Erythroblast (primary cell): ENCODE measurements at regions not wholly inside any gene's neighbourhood (a gene's known extent, or its start where the extent isn't known, plus 50 kb on each side); places are given as distances from the start of the nearest gene placed in this dataset.
"Not testable (repeated sequence)": the region's sequence is repeated elsewhere in the genome, so short reads cannot be mapped to it uniquely, and the experiment has no call there.

Experiments used
- DNase-seq, 2 experiments: peaks; one replicate each; lab custom pipeline; 2025; lab: John Stamatoyannopoulos, UW
- GATA1 ChIP-seq: IDR thresholded peaks from 2 replicates; pipeline ENCODE4 v1.6.1; 2011; ENCODE audit warnings: low read depth, mild to moderate bottlenecking, control low read depth, low read length, moderate library complexity
- POLR2A ChIP-seq: IDR thresholded peaks from 2 replicates; pipeline ENCODE4 v1.6.1; 2011; ENCODE audit warnings: mild to moderate bottlenecking, low read length

DNA sequence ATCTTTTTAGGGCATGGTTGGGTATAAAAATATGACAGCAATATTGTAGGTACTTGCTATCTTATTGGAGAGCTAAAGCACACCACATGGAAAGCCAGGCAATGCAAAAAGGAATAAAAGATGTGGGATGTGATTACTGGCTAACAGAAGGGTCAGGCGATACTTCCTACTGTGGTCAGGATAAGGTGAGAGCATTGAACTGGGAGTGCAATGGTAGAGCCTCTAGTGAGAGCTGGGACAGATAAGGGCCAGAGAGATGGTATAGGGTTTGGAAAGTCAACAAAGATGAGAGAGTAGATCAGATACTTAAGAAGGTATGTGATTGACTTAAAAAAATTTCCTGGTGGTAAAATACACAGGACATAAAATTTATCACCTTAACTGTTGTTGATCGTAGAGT is 160.7 kb upstream of the MAN1A1 start:
- TF ChIP-seq GATA1 (no peak), POLR2A (no peak)
- no peak for DNase-seq

DNA sequence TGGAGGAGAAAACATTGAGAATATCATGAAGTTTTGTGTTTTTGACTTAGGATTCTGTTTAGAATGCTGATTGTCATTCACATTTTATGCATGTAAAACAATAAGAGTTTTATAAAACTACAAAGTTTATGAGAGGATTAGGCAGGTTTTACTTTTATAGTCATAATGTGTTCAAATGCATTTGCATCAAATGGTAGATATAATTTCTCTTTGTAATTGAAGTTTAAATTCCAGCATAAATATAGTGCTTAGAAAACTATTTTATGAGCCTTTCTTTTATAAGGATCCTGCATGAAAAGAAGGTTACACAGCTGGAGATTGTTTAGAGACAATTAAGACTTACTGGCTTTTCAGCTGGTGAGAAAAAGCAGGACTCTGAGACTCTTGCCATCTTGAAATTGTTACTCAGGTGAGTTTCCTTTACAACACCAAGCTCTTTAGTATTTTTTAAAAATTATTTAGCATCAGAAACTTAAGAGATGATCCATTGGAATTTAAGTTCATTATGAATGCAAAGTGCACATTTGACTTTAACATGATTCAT is 157.1 kb upstream of the MAN1A1 start:
- TF ChIP-seq GATA1: no peak
- no peak for TF ChIP-seq POLR2A
- no peak for DNase-seq

DNA sequence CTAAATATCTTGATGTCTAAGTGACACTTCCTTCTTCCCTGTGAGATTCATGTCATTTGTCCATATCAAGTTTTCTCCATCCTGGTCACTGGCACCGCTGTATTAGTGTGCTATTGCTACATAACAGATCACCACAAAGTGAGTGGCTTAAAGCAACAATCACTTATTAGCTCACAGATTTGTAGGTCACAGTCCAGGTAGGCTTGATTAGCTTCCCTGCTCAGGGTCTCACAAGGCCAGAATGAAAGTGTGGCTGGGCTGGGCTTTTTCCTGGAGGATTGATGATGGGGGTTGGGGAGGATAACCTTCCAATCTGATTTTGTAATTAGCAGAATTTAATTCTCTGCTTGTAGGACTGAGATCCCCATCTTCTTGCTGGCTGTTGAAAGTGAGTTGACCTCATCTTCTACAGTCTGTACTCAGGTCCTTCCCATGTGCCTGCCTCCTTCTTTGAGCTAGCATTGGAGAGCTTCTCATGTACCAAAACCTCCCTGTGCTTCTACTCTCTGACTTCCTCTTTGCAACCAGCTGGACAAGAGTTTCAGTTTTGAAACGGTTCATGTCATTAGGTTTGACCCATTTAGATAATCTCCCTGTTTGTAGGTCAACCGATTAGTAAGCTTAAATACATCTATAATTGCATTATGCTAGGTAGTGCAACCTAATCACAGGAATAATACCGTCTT is 152.4 kb upstream of the MAN1A1 start:
- no peak for DNase-seq
- no peak for TF ChIP-seq POLR2A
- no peak for TF ChIP-seq GATA1

DNA sequence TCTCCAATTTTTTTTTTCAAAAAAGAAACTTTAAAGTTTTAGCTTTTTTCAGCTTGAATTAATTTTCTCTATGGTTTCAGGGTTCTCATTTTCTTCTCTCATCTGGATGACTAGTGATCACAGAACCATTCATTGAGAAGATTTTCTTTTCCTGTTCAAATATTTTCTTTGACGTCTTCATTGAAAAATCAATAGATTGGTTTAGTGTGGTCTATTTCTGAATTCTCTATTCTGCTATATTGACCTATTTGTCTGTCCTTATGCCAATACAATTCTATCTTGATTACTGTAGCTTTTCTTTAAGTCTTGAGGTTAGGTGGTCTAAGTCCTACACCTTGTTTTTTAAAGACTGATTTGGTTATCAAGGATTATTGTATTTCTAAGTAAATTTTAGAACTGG is 150.2 kb upstream of the MAN1A1 start:
- DNase-seq: no peak

DNA sequence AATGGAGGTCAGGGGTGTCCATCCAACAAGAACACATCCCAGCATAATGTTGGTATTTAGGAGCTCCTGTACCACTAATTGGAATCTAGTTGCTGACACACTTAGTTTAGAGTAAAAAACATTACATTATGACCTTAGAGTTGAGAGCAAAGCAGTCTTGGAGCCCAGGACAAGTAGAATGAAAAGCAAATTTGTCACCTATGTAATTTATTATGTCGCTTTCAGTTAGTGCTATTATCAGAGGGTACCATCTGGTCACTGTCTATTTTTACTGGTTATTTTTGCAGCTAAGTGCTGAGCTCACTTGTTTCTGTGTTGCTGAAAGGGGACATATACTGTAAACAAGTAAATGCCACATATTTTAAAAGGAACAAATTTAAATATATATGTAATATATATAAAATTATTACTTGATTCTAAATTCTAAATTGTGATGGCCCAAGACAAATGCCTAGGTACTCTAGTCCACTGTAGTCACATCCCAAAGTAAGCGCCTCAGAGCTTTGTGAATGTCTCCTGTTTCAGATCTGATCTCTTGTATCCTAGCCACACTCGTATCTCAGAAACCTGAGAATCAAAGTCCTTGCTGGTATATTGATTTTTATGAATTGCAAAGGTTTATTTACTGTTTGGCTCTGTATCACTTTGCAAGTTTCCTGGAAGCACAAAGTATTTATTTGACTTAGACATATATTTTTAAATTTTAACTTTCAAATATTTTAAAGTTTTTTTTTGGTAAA is 148.6 kb upstream of the MAN1A1 start:
- no peak for TF ChIP-seq GATA1
- no peak for TF ChIP-seq POLR2A
- DNase-seq: peak; percentile 7 to 8

More for the DNA sequence above, 150.2 kb upstream of the MAN1A1 start:
- TF ChIP-seq POLR2A: no peak
- no peak for TF ChIP-seq GATA1

DNA sequence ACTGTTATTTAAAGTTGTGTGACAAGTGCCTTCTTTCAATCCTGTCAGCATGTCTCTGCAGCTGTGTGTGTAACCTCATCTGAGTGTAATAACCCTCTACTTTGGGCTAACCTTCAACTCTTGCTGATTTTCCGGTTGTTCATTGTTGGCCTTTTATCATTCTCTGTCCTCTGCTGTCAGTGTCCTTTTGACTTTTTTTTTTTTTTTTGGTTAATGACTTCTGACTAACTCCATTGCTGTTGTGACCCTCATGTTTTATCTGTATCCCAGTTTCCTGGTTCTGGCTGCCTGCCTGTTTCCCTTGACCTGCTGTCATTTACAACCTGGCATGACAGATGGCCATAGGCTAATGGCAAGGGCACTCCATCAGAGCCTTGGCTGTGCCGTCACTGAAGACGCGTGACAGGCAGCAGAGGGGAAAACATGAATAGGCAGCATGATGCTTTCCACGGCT is 145.7 kb upstream of the MAN1A1 start:
- TF ChIP-seq GATA1: no peak
- no peak for TF ChIP-seq POLR2A
- DNase-seq: no peak

DNA sequence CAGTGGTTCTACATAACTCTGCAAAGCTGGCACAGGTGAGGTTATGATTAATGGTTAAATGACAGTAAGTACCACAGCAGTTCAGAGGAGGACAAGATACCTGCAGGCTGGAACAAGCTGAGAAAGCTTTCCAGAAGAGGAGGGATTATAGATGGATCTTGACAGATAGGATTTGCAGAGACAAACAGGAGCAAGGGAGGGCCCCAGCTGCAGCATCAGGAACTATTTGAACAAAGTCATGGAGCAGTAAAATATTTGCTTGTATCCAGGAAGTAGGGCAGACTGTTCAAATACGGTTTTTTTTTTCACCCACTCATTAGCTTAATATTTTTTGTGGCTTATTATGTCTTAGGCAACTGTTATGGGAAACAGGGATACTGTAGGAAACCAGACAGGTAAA is 144.4 kb upstream of the MAN1A1 start:
- TF ChIP-seq GATA1 (no peak), POLR2A (no peak)
- DNase-seq: no peak

DNA sequence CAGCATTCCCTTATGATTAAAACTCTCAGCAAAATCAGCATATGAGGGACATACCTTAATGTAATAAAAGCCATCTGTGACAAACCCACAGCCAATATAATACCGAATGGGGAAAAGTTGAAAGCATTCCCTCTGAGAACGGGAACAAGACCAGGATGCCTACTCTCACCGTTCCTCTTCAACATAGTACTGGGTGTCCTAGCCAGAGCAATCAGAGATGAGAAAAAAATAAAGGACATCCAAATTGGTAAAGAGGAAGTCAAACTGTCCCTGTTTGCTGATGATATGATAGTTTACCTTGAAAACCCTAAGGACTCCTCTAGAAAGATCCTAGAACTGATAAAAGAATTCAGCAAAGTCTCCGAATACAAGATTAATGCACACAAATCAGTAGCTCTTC is 141.6 kb upstream of the MAN1A1 start:
- not testable (repeated sequence) for DNase-seq

DNA sequence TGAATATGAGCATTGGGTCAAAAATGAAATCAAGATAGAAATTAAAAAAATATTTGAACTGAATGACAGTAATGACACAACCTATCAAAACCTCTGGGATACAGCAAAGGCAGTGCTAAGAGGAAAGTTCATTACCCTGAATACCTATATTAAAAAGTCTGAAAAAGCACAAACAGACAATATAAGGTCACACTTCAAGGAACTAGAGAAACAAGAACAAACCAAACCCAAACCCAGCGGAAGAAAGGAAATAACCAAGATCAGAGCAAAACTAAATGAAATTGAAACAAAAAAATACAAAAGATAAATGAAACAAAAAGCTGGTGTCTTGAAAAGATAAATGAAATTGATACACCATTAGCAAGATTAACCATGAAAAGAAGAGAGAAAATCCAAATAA is 140.5 kb upstream of the MAN1A1 start:
- not testable (repeated sequence) for DNase-seq

DNA sequence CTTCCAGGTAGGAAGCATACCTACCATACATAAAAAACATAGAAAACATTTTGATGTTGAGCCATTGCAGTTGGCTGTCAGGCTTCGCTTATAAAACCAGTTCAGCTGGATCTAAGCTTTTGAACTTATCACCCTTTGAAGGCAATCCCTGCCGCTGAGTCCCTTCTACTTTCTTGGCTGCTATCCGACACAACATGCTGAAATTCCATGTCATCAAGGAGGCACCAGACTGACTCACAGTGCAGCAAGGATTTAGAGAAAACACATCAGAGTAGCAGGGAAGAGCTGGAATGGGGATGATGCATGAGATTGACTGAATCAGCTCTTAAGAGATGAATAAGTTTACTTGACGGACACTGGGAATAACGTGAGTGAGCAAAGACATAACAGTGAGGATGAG is 135.0 kb upstream of the MAN1A1 start:
- TF ChIP-seq GATA1 (no peak), POLR2A (no peak)
- DNase-seq: no peak

DNA sequence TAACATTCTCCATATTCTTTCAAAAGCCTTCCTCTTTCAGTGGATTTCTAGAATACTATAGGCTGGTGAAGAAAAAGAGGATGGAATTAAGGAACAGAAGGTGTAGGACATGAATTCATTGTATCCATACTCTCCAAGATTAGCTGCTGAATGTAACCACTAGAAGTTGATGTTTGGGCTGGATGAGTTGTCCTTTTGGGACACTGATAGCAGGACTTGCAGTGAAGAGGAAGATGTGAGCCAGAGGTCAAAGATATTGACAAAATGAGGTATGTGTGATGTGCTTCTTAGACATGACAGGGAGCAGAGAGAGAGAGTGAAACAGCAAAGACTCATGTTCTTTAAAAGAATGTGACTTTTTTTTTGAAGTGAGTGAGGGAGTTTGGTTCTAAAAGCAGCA is 134.3 kb upstream of the MAN1A1 start:
- no peak for TF ChIP-seq POLR2A
- TF ChIP-seq GATA1: no peak
- DNase-seq: peak; percentile 17 to 26

DNA sequence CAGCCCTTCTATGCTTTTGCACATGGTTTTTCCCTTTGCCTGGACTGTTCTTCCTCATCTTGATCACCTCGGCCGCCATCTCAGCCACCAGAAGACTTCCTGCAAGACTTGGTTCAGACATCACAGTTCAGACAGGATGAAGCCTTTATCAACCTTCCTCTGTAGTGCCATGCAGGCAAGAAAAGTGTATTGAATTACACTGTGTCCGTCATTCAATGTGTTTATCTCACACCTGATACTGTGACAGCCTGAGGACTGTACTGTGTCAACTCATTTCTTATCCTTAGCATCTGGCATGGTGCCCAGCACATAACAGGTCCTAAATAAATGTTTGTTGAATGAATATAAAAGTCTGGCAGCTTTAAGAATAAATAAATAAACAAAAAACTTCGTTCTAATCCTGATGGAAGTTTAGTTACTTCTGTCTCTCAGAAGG is 133.3 kb upstream of the MAN1A1 start:
- TF ChIP-seq POLR2A (no peak), GATA1 (no peak)
- DNase-seq: peak; percentile 79 to 90

DNA sequence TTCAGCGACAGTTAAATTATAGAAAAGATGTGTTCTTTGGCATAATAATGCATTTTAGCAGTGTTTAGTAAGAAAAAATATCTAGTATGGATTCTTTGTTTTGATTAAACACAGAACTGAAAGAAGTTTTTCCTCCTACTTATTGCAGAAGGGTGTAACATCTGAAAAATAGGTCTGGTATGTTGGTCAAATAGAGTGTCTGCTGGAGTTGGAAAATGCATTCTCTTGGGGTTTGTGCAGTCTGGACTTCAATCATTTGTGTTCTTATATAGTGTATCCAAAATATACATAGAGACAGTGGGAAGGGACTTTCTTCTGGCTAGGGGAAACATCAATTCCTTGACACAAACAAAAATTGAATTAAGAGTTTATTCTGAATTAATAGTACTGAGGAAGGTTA is 132.4 kb upstream of the MAN1A1 start:
- DNase-seq: no peak
- TF ChIP-seq GATA1 (no peak), POLR2A (no peak)

DNA sequence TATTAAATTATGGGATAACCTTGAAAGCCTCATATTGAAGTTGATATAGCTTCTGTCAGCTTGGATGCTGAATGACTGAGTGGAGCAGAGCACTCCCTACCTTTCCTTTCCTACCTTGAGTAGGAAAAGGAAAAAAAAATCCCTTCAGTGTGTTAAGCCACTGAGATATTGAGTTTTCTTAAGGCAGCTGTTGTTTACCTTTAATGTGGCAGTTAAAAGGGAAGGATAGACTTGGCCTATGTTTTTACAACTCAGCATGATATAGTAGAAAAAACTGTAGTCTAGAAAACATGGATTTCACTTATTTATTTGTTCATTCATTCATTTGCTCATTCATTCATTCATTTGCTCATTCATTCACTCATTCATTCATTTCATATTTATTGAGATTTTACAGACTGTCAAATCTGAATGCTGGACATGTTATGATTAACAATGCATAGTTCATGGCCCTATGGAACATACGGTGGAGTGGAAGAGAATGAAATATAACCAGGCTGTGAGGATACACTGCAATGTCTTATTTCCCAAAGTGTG is 131.5 kb upstream of the MAN1A1 start:
- no peak for TF ChIP-seq POLR2A
- peak; percentile 10 to 34 for DNase-seq
